ENCODE measurements at regions not wholly inside any gene's neighbourhood (a gene's known extent, or its start where the extent isn't known, plus 50 kb on each side); places are given as distances from the start of the nearest gene placed in this dataset.
"Not testable (repeated sequence)": the region's sequence is repeated elsewhere in the genome, so short reads cannot be mapped to it uniquely, and the experiment has no call there.

DNA sequence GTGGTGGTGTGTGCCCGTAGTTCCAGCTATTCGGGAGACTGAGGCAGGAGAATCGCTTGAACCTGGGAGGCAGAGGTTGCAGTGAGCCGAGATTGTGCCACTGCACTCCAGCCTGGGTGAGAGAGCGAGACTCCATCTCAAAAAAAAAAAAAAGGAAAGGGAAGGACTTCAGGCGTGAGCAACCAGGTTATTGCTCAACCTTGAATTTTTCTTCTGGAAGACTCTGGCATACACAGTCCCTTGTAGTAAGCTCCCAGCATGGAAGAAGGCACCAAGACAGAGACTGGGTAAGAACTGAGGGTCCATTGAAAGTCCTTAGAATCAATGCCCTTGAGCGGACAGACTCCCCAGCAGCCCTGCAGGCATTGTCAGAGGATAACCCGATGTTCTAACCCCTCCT is 75.0 kb downstream of the C9orf50 start:
- DNase-seq (ENCODE audit: low spot score), result not testable (repeated sequence)

DNA sequence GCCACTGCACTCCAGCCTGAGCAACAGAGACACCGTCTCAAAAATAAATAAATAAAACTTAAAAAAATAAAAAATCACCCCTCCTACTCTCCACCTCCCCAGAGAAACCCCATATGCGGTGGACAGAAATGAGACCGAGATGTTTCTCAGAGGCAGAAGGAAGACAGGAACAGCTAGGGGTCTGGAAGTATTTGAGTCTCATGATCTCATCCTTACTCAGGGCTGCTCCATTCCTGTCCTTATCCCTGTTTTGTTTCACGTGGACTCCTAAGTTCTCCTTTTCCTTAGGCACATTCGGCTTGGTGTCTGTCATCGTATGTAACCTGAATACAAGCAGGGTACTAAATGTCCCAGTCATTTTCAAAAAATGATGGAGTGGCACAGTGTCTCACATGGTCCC is 76.1 kb downstream of the C9orf50 start:
- DNase-seq (ENCODE audit: low spot score), result no peak

DNA sequence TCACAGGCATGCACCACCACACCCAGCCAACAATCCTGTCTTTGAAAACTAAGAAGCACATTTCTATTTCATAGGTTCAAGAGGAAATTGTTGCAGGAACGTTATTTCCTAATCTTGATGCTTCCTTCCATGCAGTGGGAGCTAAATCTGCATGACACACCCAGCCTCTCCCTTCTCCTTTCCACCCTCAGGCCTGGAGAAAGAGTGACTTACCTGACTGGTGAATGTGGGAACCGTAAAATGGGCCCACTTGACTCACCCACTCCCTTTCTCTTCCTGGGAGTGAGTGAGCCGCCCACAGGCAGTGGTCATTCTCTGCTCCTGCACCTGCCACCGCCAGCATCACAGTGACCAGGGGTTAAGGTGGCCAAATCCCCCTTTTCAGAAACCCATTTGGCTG is 78.2 kb downstream of the C9orf50 start:
- no peak for DNase-seq (ENCODE audit: low spot score)

DNA sequence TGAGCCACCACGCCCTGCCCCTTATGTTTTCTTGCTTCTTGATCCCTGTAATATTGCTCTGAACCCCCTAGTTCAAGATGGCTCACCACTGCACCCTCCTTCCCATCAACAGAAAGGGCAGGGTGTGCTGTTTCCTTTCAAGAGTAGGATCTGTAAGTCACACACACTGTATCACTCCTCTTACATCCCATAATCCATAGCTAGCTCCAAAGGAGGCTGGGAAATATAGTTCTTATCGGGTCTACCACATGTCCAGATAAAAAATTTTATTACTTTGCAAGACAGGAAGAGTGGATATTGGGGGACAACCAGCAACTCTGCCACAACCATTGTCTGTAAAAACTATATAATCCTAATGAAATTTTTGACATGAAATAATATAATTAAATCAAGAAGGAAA is 79.6 kb downstream of the C9orf50 start:
- DNase-seq (ENCODE audit: low spot score), result no peak

DNA sequence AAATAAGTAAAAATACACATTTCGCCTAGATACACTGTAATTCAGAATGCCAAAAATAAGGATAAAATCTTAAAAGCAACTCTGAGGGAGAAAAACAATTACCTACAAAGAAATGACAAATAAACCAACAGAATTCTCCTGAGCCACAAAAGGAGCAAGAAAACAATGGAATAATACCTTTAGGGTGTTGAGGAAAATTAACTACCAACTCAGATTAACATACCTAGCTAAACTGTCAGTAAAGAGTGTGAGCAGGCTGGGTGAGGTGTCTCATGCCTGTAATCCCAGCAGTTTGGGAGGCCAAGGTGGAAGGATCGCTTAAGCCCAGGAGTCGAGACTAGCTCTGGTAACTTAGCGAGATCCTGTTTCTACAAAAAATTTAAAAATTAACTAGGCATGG is 81.5 kb downstream of the C9orf50 start:
- no peak for DNase-seq (ENCODE audit: low spot score)

DNA sequence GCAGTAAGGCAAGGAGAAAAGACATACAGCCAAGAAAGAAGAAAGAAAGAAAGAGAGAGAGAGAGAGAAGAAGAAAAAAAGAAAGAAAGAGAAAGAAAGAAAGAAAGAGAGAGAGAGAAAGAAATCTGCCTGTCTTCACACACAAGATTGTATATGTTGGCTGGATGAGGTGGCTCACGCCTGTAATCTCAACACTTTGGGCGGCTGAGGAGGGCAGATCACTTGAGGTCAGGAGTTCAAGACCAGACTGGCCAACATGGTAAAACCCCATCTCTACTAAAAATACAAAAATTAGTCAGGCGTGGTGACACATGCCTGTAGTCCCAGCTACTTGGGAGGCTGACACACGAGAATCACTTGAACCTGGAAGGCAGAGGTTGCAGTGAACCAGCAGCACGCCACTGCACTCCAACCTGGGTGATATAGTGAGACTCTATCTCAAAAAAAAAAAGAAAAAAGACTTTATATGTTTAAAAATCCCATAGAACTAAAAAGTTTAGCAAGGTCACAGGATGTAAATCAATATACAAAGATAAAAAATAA is 89.0 kb downstream of the C9orf50 start:
- DNase-seq (ENCODE audit: low spot score), result not testable (repeated sequence)

DNA sequence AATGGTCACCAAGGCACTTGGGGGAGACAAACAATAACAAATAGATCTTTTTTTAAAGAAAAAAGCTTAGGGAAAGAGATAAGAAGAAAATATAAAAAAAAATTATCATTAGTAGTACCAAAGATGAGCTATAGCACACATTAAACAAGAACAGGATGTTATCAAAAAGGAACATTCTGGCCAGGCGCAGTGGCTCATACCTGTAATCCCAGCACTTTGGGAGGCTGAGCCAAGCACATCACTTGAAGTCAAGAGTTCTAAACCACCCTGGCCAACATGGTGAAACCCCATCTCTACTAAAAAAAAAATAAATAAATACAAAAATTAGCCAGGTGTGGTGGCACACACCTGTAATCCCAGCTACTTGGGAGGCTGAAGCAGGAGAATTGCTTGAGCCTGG is 92.9 kb downstream of the C9orf50 start:
- DNase-seq (ENCODE audit: low spot score), result not testable (repeated sequence)

DNA sequence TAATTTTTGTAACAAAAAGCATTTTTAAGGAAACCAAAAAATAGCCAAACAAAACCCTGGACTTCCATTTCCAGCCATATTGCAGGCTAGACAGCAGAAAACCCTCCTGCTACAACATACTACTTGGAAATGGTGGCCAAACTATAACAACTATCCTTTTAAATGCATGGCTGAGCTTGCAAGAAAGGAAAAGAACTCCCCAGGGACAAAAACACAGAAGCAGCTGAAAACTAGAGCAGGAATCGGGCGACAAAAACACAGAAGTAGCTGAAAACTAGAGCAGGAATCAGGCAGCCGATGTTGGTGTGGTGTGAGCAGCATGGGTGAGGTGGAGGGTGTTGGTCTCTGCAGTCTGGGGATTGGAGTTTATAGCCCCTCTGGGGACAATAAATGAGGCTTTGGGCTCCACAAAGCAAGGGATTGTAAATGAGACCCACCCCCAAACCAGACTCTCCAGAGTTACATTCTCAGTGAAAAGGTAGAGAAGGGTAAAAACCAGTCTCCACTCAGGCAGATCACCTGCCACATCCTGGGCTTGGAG is 95.2 kb downstream of the C9orf50 start:
- DNase-seq (ENCODE audit: low spot score), result no peak

DNA sequence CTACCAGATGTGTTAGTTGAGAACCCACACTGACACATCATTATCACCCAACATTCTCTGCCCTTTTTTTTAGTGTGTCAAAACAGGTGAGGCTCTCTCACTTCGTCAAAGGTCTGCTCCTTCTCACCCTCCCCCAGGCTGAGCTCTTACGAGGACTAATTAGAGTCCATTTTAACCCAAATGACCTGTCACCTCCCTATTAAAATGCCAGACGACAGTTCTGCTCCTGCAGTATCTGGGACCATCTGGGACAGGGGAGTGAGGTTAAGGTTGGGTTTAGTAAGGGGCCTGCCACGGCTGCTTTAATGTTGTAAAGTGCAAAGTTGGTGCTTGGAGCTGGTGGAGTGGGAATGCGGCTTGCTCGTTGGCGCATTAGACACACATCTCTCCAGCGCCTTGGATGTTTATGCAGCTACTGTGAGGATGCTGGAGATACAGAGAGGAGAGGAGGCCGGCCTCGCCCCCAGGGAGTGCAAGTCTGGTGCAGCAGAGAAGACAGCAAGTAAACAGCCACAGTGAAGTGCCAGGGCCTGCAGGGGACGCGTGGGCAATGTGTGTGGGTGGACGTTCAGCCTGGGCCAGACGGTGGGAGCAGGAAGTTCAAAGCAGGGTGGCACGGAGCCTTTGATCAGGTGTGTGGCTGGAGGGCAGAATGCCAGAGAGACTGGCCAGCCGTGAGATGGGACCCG is 96.2 kb downstream of the C9orf50 start:
- DNase-seq (ENCODE audit: low spot score), result no peak

DNA sequence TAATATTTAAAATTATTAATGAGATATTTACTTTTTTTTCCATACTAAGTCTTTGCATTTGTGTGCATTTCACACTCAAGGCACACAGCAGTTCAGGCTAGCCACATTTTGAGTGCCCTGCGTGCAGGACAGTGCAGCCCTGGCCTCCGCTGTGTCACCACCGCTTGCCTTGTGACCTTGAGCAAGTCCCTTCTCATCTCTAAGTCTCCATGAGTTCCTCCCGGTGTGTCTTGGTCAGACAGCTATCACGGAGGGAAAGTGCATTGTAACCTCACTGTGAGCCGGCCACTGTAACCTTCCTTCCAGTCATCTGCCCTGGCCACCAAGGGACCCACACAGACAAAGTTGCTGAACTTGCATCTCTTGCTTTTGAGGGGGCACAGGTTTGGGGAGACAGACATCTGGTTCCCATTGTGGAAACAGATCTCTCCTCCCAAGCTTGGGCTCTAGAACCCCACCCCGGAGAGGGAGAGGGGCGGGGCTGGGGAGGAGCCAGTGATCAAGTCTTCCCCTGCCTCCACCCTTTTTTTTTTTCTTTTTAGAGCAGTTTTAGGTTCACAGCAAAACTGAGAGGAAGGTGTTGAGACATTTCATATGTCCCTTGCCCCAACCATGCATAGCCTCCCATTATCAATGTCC is 96.8 kb downstream of the C9orf50 start:
- DNase-seq (ENCODE audit: low spot score), result no peak

DNA sequence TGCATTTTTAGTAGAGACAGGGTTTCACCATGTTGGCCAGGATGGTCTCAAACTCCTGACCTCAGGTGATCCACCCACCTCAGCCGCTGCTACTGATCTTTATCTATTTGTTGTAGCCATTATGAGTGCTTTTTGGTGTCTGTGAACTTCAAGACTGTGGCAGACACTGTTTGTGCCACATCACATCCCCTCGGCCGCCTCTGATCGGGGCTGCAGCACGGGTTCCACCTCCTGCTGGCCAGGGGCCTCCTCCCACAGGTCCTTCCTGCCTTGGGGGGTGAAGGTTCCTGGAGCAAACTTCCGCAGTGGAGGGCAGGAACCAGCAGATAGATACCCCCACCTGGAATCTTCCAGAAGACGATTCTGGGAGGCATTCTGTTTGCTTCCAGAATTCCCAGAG is 98.5 kb downstream of the C9orf50 start:
- no peak for DNase-seq (ENCODE audit: low spot score)

DNA sequence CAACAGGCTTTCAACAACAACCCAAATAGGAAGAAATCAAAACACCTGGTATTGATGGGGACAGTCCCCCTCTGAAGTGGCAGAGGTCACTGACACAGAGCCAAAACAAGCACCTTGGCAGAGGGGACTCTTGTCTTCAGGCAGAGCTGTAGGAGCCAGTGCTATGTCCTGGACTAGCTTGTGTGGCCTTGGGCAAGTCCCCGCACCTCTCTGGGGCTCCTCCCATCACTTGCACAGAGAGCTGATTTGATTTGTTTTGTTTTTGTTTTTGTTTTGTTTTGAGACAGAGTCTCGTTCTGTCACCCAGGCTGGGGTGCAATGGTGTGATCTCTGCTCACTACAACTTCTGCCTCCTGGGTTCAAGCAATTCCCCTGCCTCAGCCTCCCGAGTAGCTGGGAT is 100.8 kb downstream of the C9orf50 start:
- DNase-seq (ENCODE audit: low spot score), result no peak

DNA sequence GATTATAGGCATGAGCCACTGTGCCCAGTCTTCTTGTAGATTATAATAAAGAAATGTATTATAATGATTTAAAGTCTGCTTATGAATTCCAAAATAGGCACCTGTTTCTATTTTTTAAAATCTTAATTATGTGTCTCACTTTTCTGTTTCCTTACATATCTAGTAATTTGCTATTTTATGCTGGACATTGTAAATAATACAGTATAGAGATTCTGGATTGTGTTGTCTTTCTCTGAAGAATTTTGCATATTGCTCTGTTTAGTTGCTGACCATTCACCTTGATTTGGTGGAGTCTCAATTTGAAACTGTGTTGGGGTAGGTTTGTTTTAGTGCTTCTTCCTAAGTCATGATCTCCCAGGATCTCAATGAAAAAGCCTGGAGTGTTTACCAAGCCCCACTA is 102.8 kb downstream of the C9orf50 start:
- DNase-seq (ENCODE audit: low spot score), result no peak

DNA sequence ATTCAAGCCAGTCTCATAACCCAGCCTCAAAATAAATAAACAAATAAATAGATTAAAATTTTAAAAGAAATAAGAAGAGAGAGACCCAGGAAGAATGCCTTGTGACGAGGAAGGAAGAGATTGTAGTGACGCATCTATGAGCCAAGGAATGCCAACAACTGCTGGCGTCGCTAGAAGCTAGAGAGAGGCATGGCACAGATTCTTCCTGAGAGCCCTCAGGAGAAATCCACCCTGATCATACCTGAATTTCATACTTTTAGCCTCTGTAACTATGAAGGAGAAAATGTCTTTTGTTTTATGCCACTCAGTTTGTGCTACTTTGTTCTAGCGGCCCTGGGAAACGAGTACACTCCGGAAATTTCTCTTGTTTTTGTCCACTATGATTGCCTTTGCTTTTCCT is 103.9 kb downstream of the C9orf50 start:
- no peak for DNase-seq (ENCODE audit: low spot score)

DNA sequence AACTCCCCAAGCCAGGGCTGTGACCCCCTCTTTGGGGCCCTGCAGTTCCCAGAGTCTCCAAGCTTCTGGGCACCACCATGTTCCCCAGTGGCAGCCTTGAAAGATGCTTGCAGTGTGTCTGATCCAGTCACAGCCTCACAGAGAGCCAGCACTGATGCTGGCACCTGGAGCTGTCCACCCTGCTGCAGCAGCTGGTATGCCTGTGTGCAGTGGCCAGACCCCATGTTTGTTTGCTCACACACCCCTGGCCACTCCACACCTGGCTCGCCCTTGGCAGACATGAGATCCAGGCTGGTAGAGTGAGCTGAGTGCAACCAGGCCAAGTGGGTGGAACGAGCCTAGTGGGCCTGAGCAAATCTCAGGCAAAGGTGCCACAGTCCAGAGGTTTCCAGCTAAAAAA is 106.0 kb downstream of the C9orf50 start:
- DNase-seq (ENCODE audit: low spot score), result no peak

DNA sequence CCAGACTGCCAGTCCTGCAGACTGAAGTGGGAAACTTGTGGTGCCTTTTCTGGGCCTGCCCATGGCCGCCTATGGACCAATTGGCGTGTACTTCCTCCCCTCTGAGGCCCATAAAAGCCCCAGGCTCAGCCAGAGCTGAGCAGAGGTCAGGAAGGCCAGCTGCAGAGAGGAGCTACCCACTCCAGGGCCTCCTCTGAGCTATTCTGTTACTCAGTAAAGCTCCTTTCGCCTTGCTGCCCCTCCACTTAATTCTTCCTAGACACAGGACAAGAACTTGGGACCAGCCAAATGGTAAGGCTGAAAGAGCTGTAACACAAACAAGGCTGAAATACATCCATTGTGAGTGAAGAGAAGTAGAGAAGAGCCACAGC is 106.4 kb downstream of the C9orf50 start:
- DNase-seq (ENCODE audit: low spot score), result no peak

DNA sequence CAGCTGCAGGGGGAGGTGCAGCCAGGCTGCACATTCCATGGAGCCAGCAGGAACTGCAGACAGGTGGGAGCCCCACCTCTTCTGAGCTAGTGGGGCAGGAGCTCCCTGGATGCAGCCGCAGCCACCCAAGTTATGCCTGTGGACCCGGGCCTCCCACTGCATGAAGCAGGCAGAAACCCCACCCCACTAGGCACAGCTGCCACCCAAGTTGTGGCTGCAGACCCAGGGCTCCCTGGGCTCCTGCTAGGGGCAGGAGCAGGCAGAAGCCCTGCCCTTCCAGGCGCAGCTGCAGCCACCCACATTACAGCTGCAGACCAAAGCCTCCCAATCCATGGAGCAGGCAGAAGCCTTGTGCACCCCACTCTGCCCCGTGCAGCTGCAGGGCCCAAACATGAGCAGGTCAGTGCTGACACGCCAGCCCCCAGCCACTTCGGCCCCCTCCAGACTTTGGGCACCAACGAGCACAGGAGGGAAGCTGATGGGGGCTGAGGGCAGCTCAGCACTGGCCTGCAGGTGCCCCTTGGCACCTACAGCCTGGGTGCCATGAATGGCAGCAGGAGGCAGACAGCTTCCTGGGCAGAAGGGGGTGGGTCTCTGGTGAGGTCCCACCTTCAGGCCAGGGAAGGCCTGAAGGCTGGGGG is 106.9 kb downstream of the C9orf50 start:
- no peak for DNase-seq (ENCODE audit: low spot score)

DNA sequence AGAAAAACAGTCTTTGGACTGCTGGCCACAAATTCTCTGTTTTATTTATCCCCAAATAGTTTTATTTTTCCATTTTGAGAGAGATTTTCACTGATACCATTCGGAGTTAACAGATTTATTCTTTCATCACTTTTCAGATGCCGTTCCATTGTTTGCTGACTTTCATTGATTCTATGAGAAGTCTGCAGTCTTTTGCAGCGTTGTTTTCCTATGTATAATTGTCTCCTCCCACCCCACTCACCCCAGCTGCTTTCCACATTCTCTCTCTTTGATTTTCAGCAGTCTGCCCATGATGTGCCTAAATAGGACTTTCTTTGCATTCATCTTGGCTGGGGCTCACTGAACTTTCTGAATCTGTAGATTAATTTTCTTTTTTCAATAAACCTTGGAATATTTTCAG is 107.6 kb downstream of the C9orf50 start:
- no peak for DNase-seq (ENCODE audit: low spot score)

DNA sequence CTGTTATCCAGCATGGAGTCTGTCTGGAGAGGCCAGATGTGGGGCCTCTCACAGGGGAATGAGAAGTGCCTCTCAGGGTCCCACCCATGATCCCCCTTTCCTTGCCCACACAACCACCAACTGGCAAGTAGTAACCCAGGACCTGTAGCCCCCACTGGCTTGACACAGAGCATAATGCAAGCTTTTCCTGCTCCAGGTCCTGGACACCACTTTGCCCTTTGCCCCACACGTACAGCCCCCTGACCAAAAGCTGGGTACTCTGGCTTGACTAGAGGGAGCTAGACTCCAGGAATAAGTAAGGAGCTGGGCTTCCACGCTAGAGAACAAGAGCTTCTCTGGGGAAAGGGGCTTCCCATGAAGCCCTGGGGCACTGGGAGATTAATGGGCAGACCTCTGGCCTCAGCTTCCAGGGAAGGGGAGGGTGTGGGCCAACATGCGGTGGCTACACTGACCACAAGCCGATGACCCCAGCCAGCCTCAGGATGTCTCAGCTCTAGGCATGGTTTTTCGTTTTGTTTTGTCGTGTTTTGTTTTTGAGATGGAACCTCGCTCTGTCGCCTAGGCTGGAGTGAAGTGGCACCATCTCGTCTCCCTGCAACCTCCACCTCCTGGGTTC is 109.5 kb downstream of the C9orf50 start:
- no peak for DNase-seq (ENCODE audit: low spot score)

DNA sequence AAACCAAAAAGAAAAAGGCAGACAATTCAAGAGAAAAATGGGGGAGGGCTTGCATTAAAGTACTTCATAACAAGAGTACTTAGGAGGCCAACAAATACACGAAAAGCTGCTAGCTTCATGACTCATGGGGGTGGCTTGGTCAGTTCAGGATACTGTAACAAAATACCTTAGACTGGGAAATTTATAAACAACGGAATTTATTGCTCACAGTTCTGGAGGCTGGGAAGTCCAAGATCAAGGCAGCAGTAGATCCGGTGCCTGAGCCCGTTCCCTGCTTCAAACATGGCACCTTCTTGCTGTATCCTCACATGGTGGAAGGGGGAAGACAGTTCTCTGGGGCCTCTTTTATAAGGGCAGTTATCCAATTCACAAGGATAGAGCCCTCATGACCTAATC is 111.4 kb downstream of the C9orf50 start:
- no peak for DNase-seq (ENCODE audit: low spot score)

DNA sequence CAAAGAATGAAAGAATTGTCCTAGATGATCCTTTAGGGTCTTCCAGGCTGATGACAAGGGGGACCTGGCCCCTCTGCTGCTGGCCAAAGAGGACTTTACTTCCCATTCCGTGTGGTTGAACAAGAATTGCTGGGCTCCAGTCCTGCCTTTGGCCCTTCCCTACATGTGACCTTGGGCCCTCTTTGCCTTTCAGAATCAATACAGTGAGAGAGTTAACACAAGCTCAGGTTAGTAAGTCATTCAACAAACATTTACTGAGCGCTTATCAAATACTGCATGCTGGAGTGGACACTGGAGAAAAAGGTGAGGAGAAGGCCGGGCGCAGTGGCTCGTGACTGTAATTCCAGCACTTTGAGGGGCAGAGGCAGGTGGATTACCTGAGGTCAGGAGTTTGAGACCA is 113.1 kb downstream of the C9orf50 start:
- no peak for DNase-seq (ENCODE audit: low spot score)

DNA sequence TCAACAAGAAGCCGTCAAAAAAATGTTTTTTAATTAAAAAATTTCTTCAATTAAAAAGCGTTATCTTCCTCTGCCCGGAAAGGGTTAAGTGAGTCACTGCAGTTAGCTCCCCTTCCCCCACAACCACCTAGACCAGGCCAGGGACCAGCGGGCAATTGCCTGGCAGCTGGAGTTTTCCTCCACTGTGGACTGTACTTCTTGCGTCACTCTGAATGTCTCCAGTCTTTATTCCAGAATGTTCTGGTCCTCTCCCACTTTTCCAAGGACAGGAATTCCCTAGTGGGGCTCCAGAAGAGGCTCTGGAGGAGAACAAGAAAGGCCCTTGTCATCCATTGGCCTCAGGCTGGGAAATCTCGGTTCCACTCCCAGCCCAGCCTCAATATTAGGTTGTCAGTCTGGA is 114.0 kb downstream of the C9orf50 start:
- DNase-seq (ENCODE audit: low spot score), result no peak

DNA sequence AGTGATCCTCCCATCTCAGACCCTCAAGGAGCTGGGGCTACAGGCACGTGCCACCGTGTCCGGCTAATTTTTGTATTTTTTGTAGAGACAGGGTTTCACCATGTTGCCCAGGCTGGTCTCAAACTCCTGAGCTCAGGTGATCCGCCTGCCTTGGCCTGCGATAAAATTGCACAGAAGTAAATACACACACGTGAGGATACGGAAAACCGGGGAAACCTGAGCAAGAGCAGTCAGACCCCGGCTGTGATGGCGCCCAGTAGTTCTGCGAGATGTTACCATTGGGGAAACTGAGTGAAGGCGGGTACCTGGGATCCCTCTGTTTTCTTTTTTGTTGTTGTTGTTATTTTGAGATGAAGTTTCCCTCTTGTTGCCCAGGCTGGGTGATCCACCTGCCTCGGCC is 114.9 kb downstream of the C9orf50 start:
- no peak for DNase-seq (ENCODE audit: low spot score)
